NCI-H2081 treated with DMSO at 0.1 percent for 48 hours (cell line): ENCODE measurements at regions not wholly inside any gene's neighbourhood (a gene's known extent, or its start where the extent isn't known, plus 50 kb on each side); places are given as distances from the start of the nearest gene placed in this dataset.
"Not testable (repeated sequence)": the region's sequence is repeated elsewhere in the genome, so short reads cannot be mapped to it uniquely, and the experiment has no call there.

Experiments used
- DNase-seq: peaks from one replicate; lab custom pipeline; 2025; lab: John Stamatoyannopoulos, UW

- no peak for DNase-seq
Observed at GRCh38 chr13:88424463-88424862, 753.3 kb downstream of the SLITRK5 start.

- DNase-seq = no peak
Observed at GRCh38 chr13:88426661-88427060, 755.5 kb downstream of the SLITRK5 start.

- DNase-seq = no peak
Observed at GRCh38 chr13:88429862-88430261, 758.7 kb downstream of the SLITRK5 start.

- no peak for DNase-seq
Observed at GRCh38 chr13:88434953-88435352, 763.8 kb downstream of the SLITRK5 start.

GRCh38 chr13:88436974-88437373, 765.8 kb downstream of the SLITRK5 start:
- DNase-seq = no peak

- no peak for DNase-seq
Observed at GRCh38 chr13:88450515-88450914, 779.3 kb downstream of the SLITRK5 start.

- DNase-seq = no peak
Observed at GRCh38 chr13:88456151-88456550, 785.0 kb downstream of the SLITRK5 start.

- DNase-seq = no peak
Observed at GRCh38 chr13:88459331-88459730, 788.2 kb downstream of the SLITRK5 start.

GRCh38 chr13:88461272-88462009, 790.3 kb downstream of the SLITRK5 start:
- no peak for DNase-seq

GRCh38 chr13:88464851-88465250, 793.7 kb downstream of the SLITRK5 start:
- DNase-seq = no peak

- DNase-seq = no peak
Observed at GRCh38 chr13:88472316-88472715, 801.1 kb downstream of the SLITRK5 start.

GRCh38 chr13:88483202-88483601, 812.0 kb downstream of the SLITRK5 start:
- no peak for DNase-seq

- no peak for DNase-seq
Observed at GRCh38 chr13:88507909-88508308, 836.7 kb downstream of the SLITRK5 start.

- DNase-seq = not testable (repeated sequence)
Observed at GRCh38 chr13:88512993-88513392, 841.8 kb downstream of the SLITRK5 start.

GRCh38 chr13:88526186-88526852, 855.1 kb downstream of the SLITRK5 start:
- DNase-seq = no peak

GRCh38 chr13:88526853-88527215, 855.7 kb downstream of the SLITRK5 start:
- DNase-seq = no peak

GRCh38 chr13:88541994-88542393, 870.8 kb downstream of the SLITRK5 start:
- no peak for DNase-seq

GRCh38 chr13:88544836-88545235, 873.7 kb downstream of the SLITRK5 start:
- no peak for DNase-seq

- DNase-seq = no peak
Observed at GRCh38 chr13:88552966-88553365, 881.8 kb downstream of the SLITRK5 start.

- DNase-seq = no peak
Observed at GRCh38 chr13:88565566-88565965, 894.4 kb downstream of the SLITRK5 start.

GRCh38 chr13:88585861-88586260, 914.7 kb downstream of the SLITRK5 start:
- DNase-seq = no peak

- no peak for DNase-seq
Observed at GRCh38 chr13:88586263-88586662, 915.1 kb downstream of the SLITRK5 start.

GRCh38 chr13:88590574-88590973, 919.4 kb downstream of the SLITRK5 start:
- DNase-seq = no peak

GRCh38 chr13:88592105-88592504, 920.9 kb downstream of the SLITRK5 start:
- DNase-seq = no peak
